A549 (cell line): ENCODE measurements at regions not wholly inside any gene's neighbourhood (a gene's known extent, or its start where the extent isn't known, plus 50 kb on each side); places are given as distances from the start of the nearest gene placed in this dataset.

ENCODE experiments used
- ATAC-seq, 2 experiments: fragments of 200-7000 bp in 1 of 2; fragments of >200 bp in 1 of 2; cut with Nextera tagmentation in 1 of 2; cut with Tn5 transposase in 1 of 2; 3 replicates each; pipeline versions ENCODE4 v1.8.0 to v1.9.1; 2018 to 2020; ENCODE audit warnings: mild to moderate bottlenecking in 1 of 2, moderate library complexity in 1 of 2
- CTCF ChIA-PET: fragments of 300-600 bp; sonication (Branson Sonifier 250); formaldehyde crosslinking; extraction: SDS; loops from one replicate; lab custom pipeline; 2021; ENCODE audit warnings: antibody characterized with exemption, inconsistent platforms; lab: Yijun Ruan, JAX
- POLR2A ChIA-PET: fragments of 350-600 bp; formaldehyde crosslinking; extraction: SDS; loops from one replicate; lab custom pipeline; 2021; ENCODE audit warnings: antibody characterized with exemption, inconsistent platforms; lab: Yijun Ruan, JAX
- DNase-seq, 2 experiments: peaks; one replicate each; pipeline versions ENCODE4 v3.0.0 to v3.0.0-alpha.2; 2011 to 2016; ENCODE audit warnings: low read depth in 1 of 2, low spot score in 1 of 2
- FAIRE-seq: peaks from 2 replicates; lab custom pipeline; 2011; peaks lifted over from hg19 to GRCh38; lab: Jason Lieb, UNC
- H3K27ac ChIP-seq, 2 experiments: fragments of >200 bp; sonication (Bioruptor Twin); formaldehyde crosslinking; 3 replicates each; pipeline ENCODE4 v1.5.1; 2016 to 2017
- H3K4me1 ChIP-seq: fragments of >200 bp; sonication (Bioruptor Twin); formaldehyde crosslinking; 3 replicates; pipeline ENCODE4 v1.6.1; 2016
- H3K4me2 ChIP-seq: fragments of >200 bp; sonication (Bioruptor Twin); formaldehyde crosslinking; 3 replicates; pipeline ENCODE4 v1.6.1; 2016
- H3K4me3 ChIP-seq: fragments of >200 bp; sonication (Bioruptor Twin); formaldehyde crosslinking; 3 replicates; pipeline ENCODE4 v1.5.1; 2016
- H3K9me3 ChIP-seq: fragments of >200 bp; sonication (Bioruptor Twin); formaldehyde crosslinking; 3 replicates; pipeline ENCODE4 v1.6.1; 2016
- CBX2 ChIP-seq: fragments of 200-600 bp; sonication (generic); IDR thresholded peaks from 2 replicates; pipeline ENCODE4 v1.6.1; 2016; ENCODE audit warnings: low read depth, mild to moderate bottlenecking, borderline replicate concordance
- CBX8 ChIP-seq: fragments of 200-600 bp; sonication (generic); IDR thresholded peaks from 2 replicates; pipeline ENCODE4 v1.6.1; 2016
- CHD2 ChIP-seq: fragments of 150-350 bp; IDR thresholded peaks from 2 replicates; pipeline ENCODE4 v1.6.1; 2014; ENCODE audit warnings: low read length; ENCODE audit not compliant: partially characterized antibody
- CHD4 ChIP-seq: fragments of 200-600 bp; sonication (generic); IDR thresholded peaks from 2 replicates; pipeline ENCODE4 v1.6.1; 2016; ENCODE audit warnings: antibody characterized with exemption, mild to moderate bottlenecking, borderline replicate concordance
- EHMT2 ChIP-seq: fragments of 200-600 bp; sonication (generic); IDR thresholded peaks from 2 replicates; pipeline ENCODE4 v1.6.1; 2016; ENCODE audit warnings: antibody characterized with exemption, low read depth, mild to moderate bottlenecking, moderate library complexity
- EP300 ChIP-seq, 2 experiments: fragments of >200 bp; sonication (Bioruptor Twin); formaldehyde crosslinking; IDR thresholded peaks; 2 replicates in 1 of 2; 3 replicates in 1 of 2; pipeline ENCODE4 v1.6.1; 2016 to 2017
- ESRRA ChIP-seq: fragments of 150-350 bp; IDR thresholded peaks from 2 replicates; pipeline ENCODE4 v1.6.1; 2014; ENCODE audit warnings: mild to moderate bottlenecking, low read length, borderline replicate concordance
- FOSL2 ChIP-seq, 2 experiments: fragments of 450-650 bp in 1 of 2; fragments of >200 bp in 1 of 2; sonication (Bioruptor Twin) in 1 of 2; formaldehyde crosslinking; IDR thresholded peaks; 2 replicates each; pipeline versions ENCODE4 v1.5.0 to v1.6.1; 2016 to 2020; ENCODE audit warnings: mild to moderate bottlenecking in 1 of 2, moderate library complexity in 1 of 2
- GATA3 ChIP-seq: IDR thresholded peaks from 2 replicates; pipeline ENCODE4 v1.6.1; 2012; ENCODE audit warnings: borderline replicate concordance
- HEYL ChIP-seq: fragments of 250-450 bp; sonication (Bioruptor Pico); IDR thresholded peaks from 2 replicates; pipeline ENCODE4 v1.8.0; 2021; ENCODE audit warnings: mild to moderate bottlenecking, moderate library complexity
- HOXA7 ChIP-seq: fragments of 250-450 bp; sonication (Bioruptor Pico); IDR thresholded peaks from 2 replicates; pipeline ENCODE4 v1.5.0; 2020; ENCODE audit warnings: mild to moderate bottlenecking, moderate library complexity
- HOXB5 ChIP-seq: fragments of 250-450 bp; sonication (Bioruptor Pico); IDR thresholded peaks from 2 replicates; pipeline ENCODE4 v1.5.0; 2020; ENCODE audit warnings: mild to moderate bottlenecking, moderate library complexity
- JUN ChIP-seq, 2 experiments: fragments of >200 bp; sonication (Bioruptor Twin); formaldehyde crosslinking; IDR thresholded peaks; 2 replicates in 1 of 2; 3 replicates in 1 of 2; pipeline ENCODE4 v1.6.1; 2016 to 2017
- JUNB ChIP-seq: fragments of >200 bp; sonication (Bioruptor Twin); formaldehyde crosslinking; IDR thresholded peaks from 2 replicates; pipeline ENCODE4 v1.6.1; 2016
- KDM1A ChIP-seq: fragments of 200-600 bp; sonication (generic); IDR thresholded peaks from 2 replicates; pipeline ENCODE4 v1.6.1; 2016; ENCODE audit warnings: low read depth, mild to moderate bottlenecking
- KDM5A ChIP-seq: fragments of 200-600 bp; sonication (generic); IDR thresholded peaks from 2 replicates; pipeline ENCODE4 v1.6.1; 2016; ENCODE audit warnings: antibody characterized with exemption, mild to moderate bottlenecking
- MAFK ChIP-seq: fragments of 450-650 bp; IDR thresholded peaks from 2 replicates; pipeline ENCODE4 v1.6.1; 2014; ENCODE audit not compliant: partially characterized antibody
- MAX ChIP-seq: IDR thresholded peaks from 2 replicates; pipeline ENCODE4 v1.6.1; 2012
- MAZ ChIP-seq: fragments of 150-350 bp; IDR thresholded peaks from 2 replicates; pipeline ENCODE4 v1.6.1; 2014; ENCODE audit warnings: antibody characterized with exemption, low read depth, low read length, borderline replicate concordance
- POLR2AphosphoS2 ChIP-seq: conservative IDR thresholded peaks from 2 replicates; pipeline ENCODE4 v1.6.1; 2012; ENCODE audit warnings: low read length, improper control_type of control experiment, inconsistent platforms
- RAD21 ChIP-seq, 2 experiments: fragments of >200 bp in 1 of 2; sonication (Bioruptor Twin) in 1 of 2; formaldehyde crosslinking in 1 of 2; IDR thresholded peaks in 1 of 2; conservative IDR thresholded peaks in 1 of 2; 2 replicates in 1 of 2; 3 replicates in 1 of 2; pipeline ENCODE4 v1.6.1; 2012 to 2018; ENCODE audit warnings: inconsistent platforms in 1 of 2
- RFX5 ChIP-seq: fragments of 450-650 bp; IDR thresholded peaks from 2 replicates; pipeline ENCODE4 v1.7.1; 2014; ENCODE audit warnings: antibody characterized with exemption, mild to moderate bottlenecking, moderate library complexity
- RNF2 ChIP-seq: fragments of 200-600 bp; sonication (generic); IDR thresholded peaks from 2 replicates; pipeline ENCODE4 v1.6.1; 2016; ENCODE audit warnings: low read depth, mild to moderate bottlenecking, antibody characterized with exemption, moderate library complexity, borderline replicate concordance
- SMC3 ChIP-seq: fragments of >200 bp; sonication (Bioruptor Twin); formaldehyde crosslinking; IDR thresholded peaks from 3 replicates; pipeline ENCODE4 v1.6.1; 2018; ENCODE audit warnings: inconsistent platforms
- SREBF2 ChIP-seq: fragments of 450-650 bp; IDR thresholded peaks from 2 replicates; pipeline ENCODE4 v1.6.1; 2014; ENCODE audit warnings: mild to moderate bottlenecking, moderate library complexity
- TFCP2L1 ChIP-seq: fragments of 250-450 bp; sonication (Bioruptor Pico); IDR thresholded peaks from 2 replicates; pipeline ENCODE4 v1.5.0; 2021; ENCODE audit warnings: mild to moderate bottlenecking
- ZFP36 ChIP-seq: fragments of 450-650 bp; IDR thresholded peaks from 2 replicates; pipeline ENCODE4 v1.6.1; 2014; ENCODE audit warnings: borderline replicate concordance; ENCODE audit not compliant: partially characterized antibody
- ZNF302 ChIP-seq: fragments of 250-450 bp; sonication (Bioruptor Pico); IDR thresholded peaks from 2 replicates; pipeline ENCODE4 v1.9.0; 2021; ENCODE audit warnings: inconsistent platforms, mild to moderate bottlenecking, moderate library complexity
- ZSCAN20 ChIP-seq: fragments of 250-450 bp; sonication (Bioruptor Pico); IDR thresholded peaks from 2 replicates; pipeline ENCODE4 v1.8.0; 2022; ENCODE audit warnings: mild to moderate bottlenecking, moderate library complexity
- WGBS: methylation state at CpG from one replicate; pipeline ENCODE4 v1.1.6; 2017; ENCODE audit errors: missing lambda C conversion rate; 5-methylcytosine and 5-hydroxymethylcytosine counted together
- TF ChIP-seq, protein P1 (sequence below): fragments of >200 bp; sonication (Bioruptor Twin); formaldehyde crosslinking; IDR thresholded peaks from 3 replicates; pipeline ENCODE4 v1.6.1; 2016
- TF ChIP-seq, protein P2 (sequence below): fragments of >200 bp; sonication (Bioruptor Twin); formaldehyde crosslinking; IDR thresholded peaks from 3 replicates; pipeline ENCODE4 v1.5.1; 2016
- TF ChIP-seq, protein P3 (sequence below): IDR thresholded peaks from 2 replicates; pipeline ENCODE4 v1.6.1; 2012

GRCh38 chr18:38487521-38487920 lies 921.9 kb upstream of the CELF4 start:
- no peak overlapping the region for H3K4me3 ChIP-seq
- TF ChIP-seq GATA3 (no peak), EHMT2 (no peak), ZSCAN20 (no peak), CHD4 (no peak), POLR2AphosphoS2 (no peak), JUNB (no peak), KDM5A (no peak), TFCP2L1 (no peak), MAFK (no peak), MAX (no peak), SMC3 (no peak), RNF2 (no peak)
- TF ChIP-seq, protein P1, sequence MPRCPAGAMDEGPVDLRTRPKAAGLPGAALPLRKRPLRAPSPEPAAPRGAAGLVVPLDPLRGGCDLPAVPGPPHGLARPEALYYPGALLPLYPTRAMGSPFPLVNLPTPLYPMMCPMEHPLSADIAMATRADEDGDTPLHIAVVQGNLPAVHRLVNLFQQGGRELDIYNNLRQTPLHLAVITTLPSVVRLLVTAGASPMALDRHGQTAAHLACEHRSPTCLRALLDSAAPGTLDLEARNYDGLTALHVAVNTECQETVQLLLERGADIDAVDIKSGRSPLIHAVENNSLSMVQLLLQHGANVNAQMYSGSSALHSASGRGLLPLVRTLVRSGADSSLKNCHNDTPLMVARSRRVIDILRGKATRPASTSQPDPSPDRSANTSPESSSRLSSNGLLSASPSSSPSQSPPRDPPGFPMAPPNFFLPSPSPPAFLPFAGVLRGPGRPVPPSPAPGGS, result no peak
- DNase-seq, result no peak
- FAIRE-seq, result no peak
- H3K4me2 ChIP-seq, result no peak overlapping the region
- CTCF ChIA-PET, result no interaction called here
- no peaks in the 10 kb centered on the region for H3K9me3 ChIP-seq
- WGBS, result 0% methylated on average over 1 of the region's 2 CpGs
- H3K4me1 ChIP-seq, result no peaks in the 10 kb centered on the region
- POLR2A ChIA-PET, result no interaction called here
- no peak for ATAC-seq
- no peak overlapping the region for H3K27ac ChIP-seq

DNA sequence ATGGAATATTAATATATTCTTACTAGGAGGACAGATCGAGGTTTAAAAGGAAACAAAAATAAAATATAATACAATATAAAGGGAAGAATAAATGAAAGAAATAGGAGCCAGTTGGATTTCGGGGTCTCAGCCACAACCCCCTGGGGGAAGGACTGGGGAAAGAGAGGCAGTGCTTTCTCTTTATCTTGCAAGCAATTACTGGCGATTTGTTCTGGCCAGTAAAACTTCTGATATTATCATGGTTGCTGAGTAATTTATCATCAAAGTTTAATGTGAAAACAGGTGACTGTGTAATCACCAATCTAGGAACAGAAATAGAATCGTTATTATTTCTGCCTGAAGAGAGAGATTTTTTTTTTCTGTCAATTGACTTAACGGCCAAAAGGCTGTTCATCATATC lies 917.7 kb upstream of the CELF4 start:
- DNase-seq (no peak), ATAC-seq (no peak), FAIRE-seq (no peak)
- WGBS, result 2% methylated on average over 5 of the region's 5 CpGs
- CTCF ChIA-PET, result no interaction called here
- Histone ChIP-seq H3K4me3 (no peak overlapping the region), H3K4me1 (no peaks in the 10 kb centered on the region), H3K4me2 (no peak overlapping the region), H3K9me3 (no peaks in the 10 kb centered on the region), H3K27ac (no peak overlapping the region)
- POLR2A ChIA-PET, result no interaction called here
- TF ChIP-seq ZSCAN20, result no peak
- no peak for TF ChIP-seq KDM1A
- no peak for TF ChIP-seq ZNF302
- no peak for TF ChIP-seq EP300 (IDR thresholded peaks at IDR 0.05)
- TF ChIP-seq ZFP36, result no peak
- no peak for TF ChIP-seq SMC3
- no peak for TF ChIP-seq GATA3
- no peak for TF ChIP-seq CBX2
- no peak for TF ChIP-seq MAZ
- no peak for TF ChIP-seq HOXB5 (CRISPR knock-in tag)
- no peak for TF ChIP-seq JUN (IDR thresholded peaks at IDR 0.05)
- TF ChIP-seq MAX, result no peak
- TF ChIP-seq CBX8, result no peak
- no peak for TF ChIP-seq RFX5

DNA sequence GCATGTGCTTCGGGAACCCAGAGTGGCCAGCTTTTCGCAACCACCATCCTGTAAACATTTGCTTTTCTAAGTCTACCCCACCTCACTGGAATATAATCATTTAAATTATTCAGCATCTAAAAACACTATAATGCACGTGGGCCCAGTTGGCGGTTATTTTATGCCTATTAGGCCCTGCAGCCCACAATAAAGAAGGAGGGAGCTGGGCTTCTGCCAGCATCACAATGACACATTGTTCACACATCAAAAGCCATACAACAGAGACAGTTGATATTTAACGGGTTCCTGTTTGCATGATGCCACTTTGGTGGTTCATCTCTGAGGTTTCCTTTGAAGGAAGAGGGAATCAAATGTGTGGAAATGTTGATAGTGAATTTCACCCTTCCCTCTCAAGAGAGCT lies 916.0 kb upstream of the CELF4 start:
- 0% methylated on average over 5 of the region's 5 CpGs for WGBS
- CTCF ChIA-PET, result no interaction called here
- POLR2A ChIA-PET, result no interaction called here
- TF ChIP-seq SREBF2 (no peak), CHD2 (no peak), ESRRA (no peak), HEYL (CRISPR knock-in tag) (no peak), ZSCAN20 (no peak), KDM1A (no peak), FOSL2 (IDR thresholded peaks at IDR 0.05) (no peak), FOSL2 (CRISPR knock-in tag; IDR thresholded peaks at IDR 0.05) (no peak), RAD21 (conservative IDR thresholded peaks at IDR 0.05 in 1 of 2, IDR thresholded peaks at IDR 0.05 in 1 of 2) (no peak), CBX8 (no peak), CHD4 (no peak), HOXA7 (CRISPR knock-in tag) (no peak)
- TF ChIP-seq, protein P2, sequence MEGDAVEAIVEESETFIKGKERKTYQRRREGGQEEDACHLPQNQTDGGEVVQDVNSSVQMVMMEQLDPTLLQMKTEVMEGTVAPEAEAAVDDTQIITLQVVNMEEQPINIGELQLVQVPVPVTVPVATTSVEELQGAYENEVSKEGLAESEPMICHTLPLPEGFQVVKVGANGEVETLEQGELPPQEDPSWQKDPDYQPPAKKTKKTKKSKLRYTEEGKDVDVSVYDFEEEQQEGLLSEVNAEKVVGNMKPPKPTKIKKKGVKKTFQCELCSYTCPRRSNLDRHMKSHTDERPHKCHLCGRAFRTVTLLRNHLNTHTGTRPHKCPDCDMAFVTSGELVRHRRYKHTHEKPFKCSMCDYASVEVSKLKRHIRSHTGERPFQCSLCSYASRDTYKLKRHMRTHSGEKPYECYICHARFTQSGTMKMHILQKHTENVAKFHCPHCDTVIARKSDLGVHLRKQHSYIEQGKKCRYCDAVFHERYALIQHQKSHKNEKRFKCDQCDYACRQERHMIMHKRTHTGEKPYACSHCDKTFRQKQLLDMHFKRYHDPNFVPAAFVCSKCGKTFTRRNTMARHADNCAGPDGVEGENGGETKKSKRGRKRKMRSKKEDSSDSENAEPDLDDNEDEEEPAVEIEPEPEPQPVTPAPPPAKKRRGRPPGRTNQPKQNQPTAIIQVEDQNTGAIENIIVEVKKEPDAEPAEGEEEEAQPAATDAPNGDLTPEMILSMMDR, result no peak
- TF ChIP-seq, protein P1, result no peak
- TF ChIP-seq, protein P3, sequence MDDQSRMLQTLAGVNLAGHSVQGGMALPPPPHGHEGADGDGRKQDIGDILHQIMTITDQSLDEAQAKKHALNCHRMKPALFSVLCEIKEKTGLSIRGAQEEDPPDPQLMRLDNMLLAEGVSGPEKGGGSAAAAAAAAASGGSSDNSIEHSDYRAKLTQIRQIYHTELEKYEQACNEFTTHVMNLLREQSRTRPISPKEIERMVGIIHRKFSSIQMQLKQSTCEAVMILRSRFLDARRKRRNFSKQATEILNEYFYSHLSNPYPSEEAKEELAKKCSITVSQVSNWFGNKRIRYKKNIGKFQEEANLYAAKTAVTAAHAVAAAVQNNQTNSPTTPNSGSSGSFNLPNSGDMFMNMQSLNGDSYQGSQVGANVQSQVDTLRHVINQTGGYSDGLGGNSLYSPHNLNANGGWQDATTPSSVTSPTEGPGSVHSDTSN, result no peak

More for the DNA sequence above, 916.0 kb upstream of the CELF4 start:
- DNase-seq (no peak), ATAC-seq (no peak), FAIRE-seq (no peak)
- Histone ChIP-seq H3K4me3 (no peak overlapping the region), H3K27ac (no peak overlapping the region), H3K4me1 (no peaks in the 10 kb centered on the region), H3K9me3 (no peaks in the 10 kb centered on the region), H3K4me2 (no peak overlapping the region)
